GM23338 (cell line): ENCODE measurements at regions not wholly inside any gene's neighbourhood (a gene's known extent, or its start where the extent isn't known, plus 50 kb on each side); places are given as distances from the start of the nearest gene placed in this dataset.
"Not testable (repeated sequence)": the region's sequence is repeated elsewhere in the genome, so short reads cannot be mapped to it uniquely, and the experiment has no call there.

ENCODE experiments used
- ATAC-seq: fragments of 200-7000 bp; cut with Tn5 transposase; 3 replicates; pipeline ENCODE4 v1.9.1; 2020
- DNase-seq: peaks from one replicate; pipeline ENCODE4 v3.0.0-alpha.2; 2015; ENCODE audit warnings: low spot score
- H2AFZ ChIP-seq: fragments of 200-600 bp; sonication (generic); 2 replicates; pipeline ENCODE4 v1.8.0; 2016; ENCODE audit warnings: antibody characterized with exemption, mild to moderate bottlenecking, moderate library complexity
- H3F3A ChIP-seq: fragments of 200-600 bp; sonication (generic); replicated peaks from 2 replicates; pipeline ENCODE4 v1.8.0; 2017; ENCODE audit warnings: antibody characterized with exemption, mixed run types, low read depth
- H3K27ac ChIP-seq: fragments of 200-600 bp; sonication (generic); 2 replicates; pipeline ENCODE4 v1.6.1; 2016; ENCODE audit warnings: low read depth
- H3K27me3 ChIP-seq: fragments of 200-600 bp; sonication (generic); 2 replicates; pipeline ENCODE4 v1.8.0; 2016; ENCODE audit warnings: mild to moderate bottlenecking, mixed run types, moderate library complexity; ENCODE audit not compliant: insufficient read depth
- H3K36me3 ChIP-seq: fragments of 200-600 bp; sonication (generic); 2 replicates; pipeline ENCODE4 v1.8.0; 2016; ENCODE audit warnings: mild to moderate bottlenecking; ENCODE audit not compliant: insufficient read depth
- H3K4me1 ChIP-seq: fragments of 200-600 bp; sonication (generic); 2 replicates; pipeline ENCODE4 v1.8.0; 2016; ENCODE audit warnings: mild to moderate bottlenecking, moderate library complexity; ENCODE audit not compliant: insufficient read depth
- H3K4me2 ChIP-seq: fragments of 200-600 bp; sonication (generic); 2 replicates; pipeline ENCODE4 v1.7.1; 2017; ENCODE audit warnings: mixed run types
- H3K4me3 ChIP-seq: fragments of 200-600 bp; sonication (generic); 2 replicates; pipeline ENCODE4 v1.6.1; 2016; ENCODE audit warnings: mixed run types
- H3K79me2 ChIP-seq: fragments of 200-600 bp; sonication (generic); replicated peaks from 2 replicates; pipeline ENCODE4 v1.8.0; 2017; ENCODE audit warnings: mild to moderate bottlenecking; ENCODE audit not compliant: insufficient read depth
- H3K9me2 ChIP-seq: fragments of 200-600 bp; sonication (generic); 2 replicates; pipeline ENCODE4 v1.8.0; 2017; ENCODE audit not compliant: insufficient read depth
- H4K20me1 ChIP-seq: fragments of 200-600 bp; sonication (generic); replicated peaks from 2 replicates; pipeline ENCODE4 v1.8.0; 2017; ENCODE audit warnings: mild to moderate bottlenecking; ENCODE audit not compliant: insufficient read depth
- H3K27ac Mint-ChIP-seq: 2 replicates; pipeline ENCODE4 v1.8.0; 2020; ENCODE audit warnings: inconsistent platforms, mild to moderate bottlenecking, moderate library complexity, mixed read lengths
- H3K27me3 Mint-ChIP-seq: 3 replicates; pipeline ENCODE4 v1.8.0; 2022; ENCODE audit warnings: low read depth, mild to moderate bottlenecking, moderate library complexity, mixed read lengths, inconsistent platforms; ENCODE audit not compliant: insufficient read depth, poor library complexity
- H3K36me3 Mint-ChIP-seq: 3 replicates; pipeline ENCODE4 v1.8.0; 2021; ENCODE audit warnings: low read depth, mild to moderate bottlenecking, inconsistent platforms, moderate library complexity, mixed read lengths
- H3K4me1 Mint-ChIP-seq: 3 replicates; pipeline ENCODE4 v1.8.0; 2020; ENCODE audit warnings: mild to moderate bottlenecking, inconsistent platforms, mixed read lengths
- H3K4me3 Mint-ChIP-seq: 3 replicates; pipeline ENCODE4 v1.8.0; 2021; ENCODE audit warnings: moderate library complexity, mild to moderate bottlenecking, inconsistent platforms, mixed read lengths
- H3K9me3 Mint-ChIP-seq: 3 replicates; pipeline ENCODE4 v1.8.0; 2020; ENCODE audit warnings: moderate library complexity, mild to moderate bottlenecking, inconsistent platforms, mixed read lengths
- CREB1 ChIP-seq: fragments of 250-450 bp; sonication (Bioruptor Pico); IDR thresholded peaks from 2 replicates; pipeline ENCODE4 v1.5.0; 2020; ENCODE audit warnings: low read depth, mild to moderate bottlenecking, moderate library complexity
- CTCF ChIP-seq, 2 experiments: fragments of 200-600 bp in 1 of 2; sonication (generic) in 1 of 2; conservative IDR thresholded peaks; 2 replicates each; pipeline versions ENCODE4 v1.5.1 to v1.6.1; 2016 to 2017; ENCODE audit warnings: antibody characterized with exemption in 2 of 2, low read depth in 2 of 2, mild to moderate bottlenecking in 2 of 2, moderate library complexity in 1 of 2
- JUNB ChIP-seq: IDR thresholded peaks from one replicate; pipeline ENCODE4 v1.6.1; 2016; ENCODE audit warnings: antibody characterized with exemption; ENCODE audit not compliant: unreplicated experiment
- REST ChIP-seq: IDR thresholded peaks from one replicate; pipeline ENCODE4 v1.6.1; 2018; ENCODE audit warnings: antibody characterized with exemption; ENCODE audit not compliant: unreplicated experiment
- TF ChIP-seq, protein P1 (sequence below): IDR thresholded peaks from 2 replicates; pipeline ENCODE4 v1.6.1; 2016; ENCODE audit warnings: antibody characterized with exemption

- not testable (repeated sequence) for ATAC-seq, H3K27ac Mint-ChIP-seq
Observed at GRCh38 chr16:65549689-65550088, 427.8 kb upstream of the CDH11 start.

DNA sequence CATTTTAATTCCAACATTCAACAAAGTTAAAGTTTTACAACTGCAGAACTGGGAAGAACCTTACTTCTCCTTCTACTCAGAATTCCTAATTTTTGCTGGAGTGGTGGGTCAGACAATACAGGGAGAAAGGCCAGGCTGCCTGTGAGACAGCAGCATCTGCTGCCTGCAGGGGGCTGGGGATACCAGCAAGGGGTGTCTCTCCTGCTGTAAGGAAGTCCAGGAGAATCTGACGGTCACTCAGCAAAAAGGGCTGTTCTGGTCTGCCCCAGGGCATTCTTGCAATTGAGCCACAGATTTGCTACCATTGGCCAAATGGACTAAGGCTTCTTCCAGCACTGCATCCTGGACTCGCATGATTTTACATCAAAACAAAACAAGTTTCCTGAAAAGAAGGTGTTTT lies 426.6 kb upstream of the CDH11 start:
- H3K4me1 Mint-ChIP-seq: peaks cover 21% of the 10 kb centered on the region
- no peaks in the 10 kb centered on the region for H3K27me3 ChIP-seq
- H3K27ac ChIP-seq: no peak overlapping the region
- peaks cover 6% of the 10 kb centered on the region for H3K27me3 Mint-ChIP-seq
- H3K4me1 ChIP-seq: peaks cover 17% of the 10 kb centered on the region
- 0 out of 2 replicates have a peak overlapping the region, but pooled peaks have one; percentile 45 for H3K4me2 ChIP-seq
- H3K9me3 Mint-ChIP-seq: peaks cover 40% of the 10 kb centered on the region
- no peaks in the 10 kb centered on the region for H3K9me2 ChIP-seq
- ATAC-seq (peak; percentile 92), DNase-seq (peak; percentile 39)
- no peaks in the 10 kb centered on the region for H3F3A ChIP-seq
- peaks cover 15% of the 10 kb centered on the region; the same call in 2 of the 3 replicates for H3K36me3 Mint-ChIP-seq
- H2AFZ ChIP-seq: peak overlapping the region; percentile 53
- H3K36me3 ChIP-seq: 0 out of 2 replicates have a peak, but pooled peaks cover 6% of the 10 kb centered on the region
- H3K79me2 ChIP-seq: no peaks in the 10 kb centered on the region
- no peak overlapping the region for H3K4me3 ChIP-seq
- H3K27ac Mint-ChIP-seq: no peak overlapping the region
- no peaks in the 10 kb centered on the region for H4K20me1 ChIP-seq
- no peak for TF ChIP-seq CREB1
- TF ChIP-seq CTCF (conservative IDR thresholded peaks at IDR 0.05; ENCODE audit: low read depth in 2 of 2): peak; percentile 28 to 30; a peak in 2 of 4 replicates
- H3K4me3 Mint-ChIP-seq: no peak overlapping the region

More at GRCh38 chr16:65549689-65550088, 427.8 kb upstream of the CDH11 start:
- not testable (repeated sequence) for H3K9me2 ChIP-seq, H3K79me2 ChIP-seq, H2AFZ ChIP-seq, H3K4me3 ChIP-seq, H3K36me3 ChIP-seq, H3K4me3 Mint-ChIP-seq, H3K27ac ChIP-seq, H3K27me3 Mint-ChIP-seq, H3F3A ChIP-seq, H4K20me1 ChIP-seq, DNase-seq, H3K4me2 ChIP-seq, H3K27me3 ChIP-seq
- Mint-ChIP-seq H3K4me1 (peaks cover 21% of the 10 kb centered on the region), H3K36me3 (peaks cover 15% of the 10 kb centered on the region; the same call in 2 of the 3 replicates), H3K9me3 (peaks cover 46% of the 10 kb centered on the region)
- H3K4me1 ChIP-seq: peaks cover 17% of the 10 kb centered on the region

DNA sequence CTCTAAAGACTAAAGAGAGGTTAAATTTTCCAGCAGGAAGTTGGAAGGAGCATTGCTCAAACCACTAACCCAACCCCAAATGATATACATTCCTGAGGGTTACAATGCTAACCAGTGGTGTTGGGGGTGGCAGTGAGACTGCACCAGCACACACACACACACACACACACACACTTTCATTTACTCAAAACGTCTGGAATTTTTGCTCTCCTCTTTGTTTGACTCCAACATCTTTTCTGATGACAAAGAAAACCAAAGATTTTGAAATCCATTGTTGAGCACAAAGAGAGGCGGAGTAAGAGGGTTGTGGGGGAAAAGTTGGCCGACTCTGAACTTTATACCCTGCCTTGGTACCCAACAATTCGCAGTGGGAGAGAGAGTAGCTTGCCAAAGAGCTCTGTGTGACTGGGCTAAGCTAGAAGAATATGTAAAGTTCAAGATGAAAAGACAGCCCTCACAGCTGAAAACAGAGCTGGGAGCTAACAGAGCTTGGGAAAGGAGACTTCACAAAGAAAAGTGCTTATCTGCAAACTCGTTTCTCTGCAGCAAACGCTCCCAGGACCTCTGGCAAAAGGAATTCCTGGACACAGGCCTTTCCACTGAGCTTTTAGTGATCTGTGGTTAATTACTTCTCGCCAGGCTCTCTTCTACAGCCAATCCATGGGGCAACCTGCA lies 426.0 kb upstream of the CDH11 start:
- H3K27ac Mint-ChIP-seq: no peak overlapping the region
- Histone ChIP-seq H3K4me3 (no peak overlapping the region), H3K27ac (no peak overlapping the region), H2AFZ (peak overlapping the region; percentile 53), H3K4me2 (0 out of 2 replicates have a peak overlapping the region, but pooled peaks have one; percentile 45), H3F3A (no peaks in the 10 kb centered on the region), H3K27me3 (no peaks in the 10 kb centered on the region), H3K4me1 (peaks cover 17% of the 10 kb centered on the region), H3K9me2 (no peaks in the 10 kb centered on the region), H4K20me1 (no peaks in the 10 kb centered on the region), H3K36me3 (0 out of 2 replicates have a peak, but pooled peaks cover 6% of the 10 kb centered on the region), H3K79me2 (no peaks in the 10 kb centered on the region)
- peaks cover 35% of the 10 kb centered on the region for H3K9me3 Mint-ChIP-seq
- peaks cover 6% of the 10 kb centered on the region for H3K27me3 Mint-ChIP-seq
- peaks cover 21% of the 10 kb centered on the region for H3K4me1 Mint-ChIP-seq
- ATAC-seq (peak; percentile 83), DNase-seq (peak; percentile 19)
- TF ChIP-seq CREB1 (no peak), JUNB (no peak), REST (no peak)
- TF ChIP-seq, protein P1, sequence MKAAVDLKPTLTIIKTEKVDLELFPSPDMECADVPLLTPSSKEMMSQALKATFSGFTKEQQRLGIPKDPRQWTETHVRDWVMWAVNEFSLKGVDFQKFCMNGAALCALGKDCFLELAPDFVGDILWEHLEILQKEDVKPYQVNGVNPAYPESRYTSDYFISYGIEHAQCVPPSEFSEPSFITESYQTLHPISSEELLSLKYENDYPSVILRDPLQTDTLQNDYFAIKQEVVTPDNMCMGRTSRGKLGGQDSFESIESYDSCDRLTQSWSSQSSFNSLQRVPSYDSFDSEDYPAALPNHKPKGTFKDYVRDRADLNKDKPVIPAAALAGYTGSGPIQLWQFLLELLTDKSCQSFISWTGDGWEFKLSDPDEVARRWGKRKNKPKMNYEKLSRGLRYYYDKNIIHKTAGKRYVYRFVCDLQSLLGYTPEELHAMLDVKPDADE: no peak
- H3K36me3 Mint-ChIP-seq: peaks cover 15% of the 10 kb centered on the region; the same call in 2 of the 3 replicates
- no peak overlapping the region for H3K4me3 Mint-ChIP-seq
